ENCODE measurements at regions not wholly inside any gene's neighbourhood (a gene's known extent, or its start where the extent isn't known, plus 50 kb on each side); places are given as distances from the start of the nearest gene placed in this dataset.

GRCh38 chr13:108083056-108083455 lies 132.3 kb downstream of the LIG4 start:
- TF ChIP-seq CTCF (conservative IDR thresholded peaks at IDR 0.05; ENCODE audit: low read depth, low read length) (no peak), EZH2 (IDR thresholded peaks at IDR 0.05; ENCODE audit: borderline replicate concordance, low read depth, low read length, poor library complexity, severe bottlenecking) (no peak)
- Histone ChIP-seq H3K9me3 (ENCODE audit: low read depth, low read length, poor library complexity, severe bottlenecking) (no peaks in the 10 kb centered on the region), H3K27ac (ENCODE audit: low read depth, low read length, poor library complexity, severe bottlenecking) (no peak overlapping the region), H3K36me3 (ENCODE audit: insufficient read depth, low read length, poor library complexity, severe bottlenecking) (no peaks in the 10 kb centered on the region), H3K4me1 (ENCODE audit: insufficient read depth, low read length, poor library complexity, severe bottlenecking) (no peaks in the 10 kb centered on the region), H3K27me3 (replicated peaks; ENCODE audit: insufficient read depth, low read depth, low read length, poor library complexity) (no peaks in the 10 kb centered on the region), H3K4me3 (ENCODE audit: low read depth, low read length, poor library complexity, severe bottlenecking) (no peak overlapping the region)
- intact Hi-C loops (cut with micrococcal nuclease; ENCODE audit: unreplicated experiment) = no loop called here
- DNase-seq (ENCODE audit: low spot score) = no peak
- BruUV-seq (replicated peaks) = no TSS peak
- CTCF ChIA-PET = no interaction called here
- POLR2A ChIA-PET (ENCODE audit: low non-redundant PET) = no interaction called here

DNA sequence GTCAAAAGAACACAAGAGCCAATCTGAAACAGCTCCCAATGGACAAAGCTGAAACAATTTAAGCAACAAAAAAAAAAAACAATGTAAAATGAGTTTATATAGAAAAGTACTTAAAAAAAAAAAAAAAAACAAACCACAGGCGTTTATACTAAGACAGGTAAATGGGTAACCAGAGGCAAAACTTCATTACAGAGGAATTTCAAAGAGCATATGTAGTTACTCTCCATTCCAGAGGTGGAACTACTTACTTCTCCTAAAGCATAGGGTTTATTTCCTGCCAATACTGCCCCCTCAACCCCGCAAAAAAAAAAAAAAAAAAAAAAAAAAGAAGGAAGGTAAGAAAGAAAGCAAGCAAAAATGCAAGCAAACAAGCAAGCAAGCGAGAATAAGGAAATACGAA lies 132.9 kb downstream of the LIG4 start:
- intact Hi-C loops (cut with micrococcal nuclease; ENCODE audit: unreplicated experiment) = no loop called here
- no peaks in the 10 kb centered on the region for H3K36me3 ChIP-seq (ENCODE audit: insufficient read depth, low read length, poor library complexity, severe bottlenecking)
- H3K9me3 ChIP-seq (ENCODE audit: low read depth, low read length, poor library complexity, severe bottlenecking) = no peaks in the 10 kb centered on the region
- TF ChIP-seq EZH2 (IDR thresholded peaks at IDR 0.05; ENCODE audit: borderline replicate concordance, low read depth, low read length, poor library complexity, severe bottlenecking) (no peak), CTCF (conservative IDR thresholded peaks at IDR 0.05; ENCODE audit: low read depth, low read length) (no peak)
- ChIA-PET CTCF (no interaction called here), POLR2A (ENCODE audit: low non-redundant PET) (no interaction called here)
- H3K4me1 ChIP-seq (ENCODE audit: insufficient read depth, low read length, poor library complexity, severe bottlenecking) = no peaks in the 10 kb centered on the region
- BruUV-seq (replicated peaks) = no TSS peak
- no peak overlapping the region for H3K27ac ChIP-seq (ENCODE audit: low read depth, low read length, poor library complexity, severe bottlenecking)
- H3K27me3 ChIP-seq (replicated peaks; ENCODE audit: insufficient read depth, low read depth, low read length, poor library complexity) = no peaks in the 10 kb centered on the region
- no peak for DNase-seq (ENCODE audit: low spot score)
- no peak overlapping the region for H3K4me3 ChIP-seq (ENCODE audit: low read depth, low read length, poor library complexity, severe bottlenecking)

DNA sequence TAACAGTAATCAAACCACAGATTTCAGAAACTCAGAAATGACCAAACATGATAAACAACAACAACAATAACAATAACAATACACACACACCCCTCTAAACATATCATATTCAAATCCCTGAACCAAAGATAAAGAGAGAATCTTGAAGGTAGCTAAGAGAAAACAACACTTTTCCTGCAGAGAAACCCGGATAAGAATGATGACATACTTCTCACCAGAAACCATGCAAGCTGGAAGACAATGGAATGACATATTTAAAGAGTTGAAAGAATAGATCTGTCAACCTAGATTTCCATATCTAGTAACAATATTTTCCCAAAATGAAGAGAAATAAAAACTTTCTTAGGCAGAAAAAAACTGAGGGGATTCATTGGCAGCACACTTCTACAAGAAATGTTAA lies 138.1 kb downstream of the LIG4 start:
- H3K4me1 ChIP-seq (ENCODE audit: insufficient read depth, low read length, poor library complexity, severe bottlenecking) = no peaks in the 10 kb centered on the region

More for the DNA sequence above, 138.1 kb downstream of the LIG4 start:
- no peak for DNase-seq (ENCODE audit: low spot score)
- no peaks in the 10 kb centered on the region for H3K27me3 ChIP-seq (replicated peaks; ENCODE audit: insufficient read depth, low read depth, low read length, poor library complexity)
- H3K36me3 ChIP-seq (ENCODE audit: insufficient read depth, low read length, poor library complexity, severe bottlenecking) = no peaks in the 10 kb centered on the region
- H3K27ac ChIP-seq (ENCODE audit: low read depth, low read length, poor library complexity, severe bottlenecking) = no peak overlapping the region
- no TSS peak for BruUV-seq (replicated peaks)
- POLR2A ChIA-PET (ENCODE audit: low non-redundant PET) = no interaction called here
- H3K4me3 ChIP-seq (ENCODE audit: low read depth, low read length, poor library complexity, severe bottlenecking) = no peak overlapping the region
- TF ChIP-seq EZH2 (IDR thresholded peaks at IDR 0.05; ENCODE audit: borderline replicate concordance, low read depth, low read length, poor library complexity, severe bottlenecking) (no peak), CTCF (conservative IDR thresholded peaks at IDR 0.05; ENCODE audit: low read depth, low read length) (no peak)
- CTCF ChIA-PET = no interaction called here
- peaks cover 6% of the 10 kb centered on the region for H3K9me3 ChIP-seq (ENCODE audit: low read depth, low read length, poor library complexity, severe bottlenecking)
- intact Hi-C loops (cut with micrococcal nuclease; ENCODE audit: unreplicated experiment) = no loop called here

Data from A673 (cell line).